UCSD-AML1 (cell line): ENCODE measurements at regions not wholly inside any gene's neighbourhood (a gene's known extent, or its start where the extent isn't known, plus 50 kb on each side); places are given as distances from the start of the nearest gene placed in this dataset.
"Not testable (repeated sequence)": the region's sequence is repeated elsewhere in the genome, so short reads cannot be mapped to it uniquely, and the experiment has no call there.

Source experiments
- DNase-seq: peaks from one replicate; lab custom pipeline; 2025; ENCODE audit not compliant: unreplicated experiment; lab: John Stamatoyannopoulos, UW

DNA sequence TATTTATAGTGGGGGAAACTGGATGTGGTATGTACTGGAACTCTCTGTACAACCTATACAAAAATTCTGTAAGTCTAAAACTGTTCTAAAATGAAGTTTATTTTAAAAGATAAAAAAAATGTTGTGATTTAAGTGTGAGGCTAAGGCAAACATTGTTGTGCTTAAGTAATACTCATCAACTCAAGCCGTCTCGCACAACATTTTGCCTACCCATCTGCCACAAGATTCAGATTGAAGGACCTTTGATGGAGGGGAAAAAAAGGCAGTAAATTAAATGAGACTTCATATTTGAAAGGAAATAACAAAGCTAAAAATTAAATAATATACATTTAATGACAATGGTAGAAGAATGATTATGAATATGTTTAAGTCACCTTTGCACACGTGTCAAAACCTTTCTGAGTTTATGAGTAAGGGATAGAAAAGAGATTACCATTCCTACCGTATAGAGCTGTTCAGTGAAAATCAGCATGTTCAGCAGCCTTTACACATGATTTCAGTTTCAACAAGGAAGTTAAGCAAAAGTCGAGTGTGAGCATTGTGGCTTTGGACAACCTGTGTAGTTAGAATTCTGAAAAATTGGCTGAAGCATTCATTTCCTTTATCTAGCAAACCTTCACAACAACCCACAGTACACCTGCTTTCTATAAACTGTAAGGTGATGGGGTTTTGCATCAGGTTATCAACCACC is 499.3 kb downstream of the IRS1 start:
- no peak for DNase-seq

DNA sequence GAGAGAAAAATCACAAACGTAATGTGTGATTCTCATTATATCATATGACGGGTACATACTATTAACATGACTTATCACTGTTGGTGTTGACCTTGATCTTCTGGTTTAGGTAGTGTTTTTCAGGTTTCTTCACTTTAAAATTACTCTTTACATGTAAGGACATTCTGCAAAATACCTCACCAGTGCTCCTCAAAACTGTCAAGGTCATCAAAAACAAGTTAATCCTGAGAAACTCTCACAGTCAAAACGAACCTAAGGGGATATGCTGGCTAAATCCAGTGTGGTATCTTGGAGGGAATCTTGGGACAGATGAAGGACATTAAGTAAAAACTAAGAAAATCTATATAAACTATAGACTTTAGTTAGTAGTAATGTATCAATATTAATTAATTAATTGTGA is 499.8 kb downstream of the IRS1 start:
- no peak for DNase-seq

DNA sequence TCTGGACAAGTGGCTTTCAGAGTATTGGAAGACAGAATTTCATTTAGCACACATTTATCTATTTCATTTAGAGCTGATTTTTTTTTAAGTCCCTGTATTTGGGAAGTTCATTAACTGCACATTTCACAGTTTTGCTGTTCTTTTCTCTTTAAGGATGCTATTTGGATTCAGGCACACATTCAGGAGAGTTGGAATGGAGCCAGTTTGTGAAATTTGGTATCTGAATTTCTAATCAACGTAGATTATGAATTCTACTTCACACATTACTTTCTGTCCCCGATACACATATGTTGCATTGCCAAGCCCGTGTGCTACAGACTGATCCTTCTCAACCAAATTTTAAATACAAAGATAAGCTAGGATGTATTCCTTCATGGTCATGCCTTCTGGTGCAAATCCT is 503.9 kb downstream of the IRS1 start:
- DNase-seq: no peak

DNA sequence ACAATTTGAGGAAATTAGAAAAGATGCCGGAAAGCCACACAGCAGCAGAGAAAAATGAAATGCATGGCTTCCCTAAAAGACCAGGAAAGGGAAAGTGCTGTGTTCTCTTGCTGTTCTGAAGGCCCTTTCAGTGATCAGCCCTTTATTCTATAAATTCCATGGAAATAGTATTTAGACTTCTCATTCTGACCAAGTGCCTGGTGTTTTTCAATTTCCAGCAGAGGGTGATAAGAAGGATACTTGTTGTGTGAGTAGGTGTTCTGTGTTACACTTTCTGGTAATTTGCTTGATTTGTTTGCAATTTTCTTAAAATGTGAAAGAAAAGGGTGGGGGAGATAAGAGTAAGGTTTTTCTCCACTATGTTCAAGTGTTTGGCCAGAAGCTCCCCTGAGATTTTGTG is 504.5 kb downstream of the IRS1 start:
- no peak for DNase-seq

DNA sequence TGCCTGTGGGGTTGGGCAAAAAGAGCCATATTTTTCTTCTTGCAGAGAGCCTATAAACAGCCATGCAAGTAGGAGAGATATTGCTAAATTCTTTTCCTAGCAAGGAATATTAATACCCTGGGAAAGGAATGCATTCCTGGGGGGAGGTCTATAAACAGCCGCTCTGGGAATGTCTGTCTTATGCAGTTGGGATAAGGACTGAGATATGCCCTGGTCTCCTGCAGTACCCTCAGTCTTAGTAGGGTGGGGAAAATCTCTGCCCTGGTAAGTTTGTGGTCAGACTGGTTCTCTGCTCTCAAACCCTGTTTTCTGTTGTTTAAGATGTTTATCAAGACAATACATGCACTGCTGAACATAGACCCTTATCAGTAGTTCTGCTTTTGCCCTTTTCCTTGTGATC is 508.3 kb downstream of the IRS1 start:
- DNase-seq: not testable (repeated sequence)

DNA sequence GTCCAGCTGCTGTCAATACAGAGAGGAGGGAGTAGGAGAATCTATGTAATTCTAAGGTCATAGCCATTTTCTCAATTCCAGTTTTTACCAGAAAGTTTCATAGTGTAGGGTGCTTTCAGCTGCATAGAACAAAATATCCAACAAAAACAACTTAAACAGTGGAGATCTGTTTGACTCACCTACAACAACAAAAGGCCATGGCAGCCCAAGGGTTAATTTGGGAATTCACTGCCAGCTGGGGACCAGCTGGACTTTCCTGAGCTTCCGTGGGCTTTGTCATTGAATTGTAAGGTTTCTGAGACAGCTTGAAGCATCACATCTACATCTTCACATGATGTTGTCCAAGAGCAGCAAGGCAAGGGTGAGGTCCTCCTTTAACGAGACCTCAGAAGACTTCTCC is 512.7 kb downstream of the IRS1 start:
- no peak for DNase-seq

DNA sequence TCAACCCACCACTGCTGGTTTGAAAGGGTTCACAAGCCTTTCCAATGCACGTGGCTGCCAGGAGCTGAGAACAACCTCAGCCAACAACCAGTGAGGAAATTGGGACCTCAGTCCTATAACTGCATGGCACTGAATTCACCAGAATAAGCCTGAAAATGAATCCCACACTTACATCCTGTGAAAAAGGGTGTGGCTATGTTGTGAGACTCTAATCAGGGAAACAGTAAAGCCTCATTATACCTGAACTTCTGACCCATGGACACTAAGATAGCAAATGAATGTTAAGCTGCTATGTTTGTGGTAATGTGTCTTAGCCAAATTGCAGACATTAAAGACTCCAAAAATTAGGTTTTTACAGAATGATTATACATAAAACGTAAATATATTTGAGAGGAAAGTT is 515.8 kb downstream of the IRS1 start:
- DNase-seq: no peak

DNA sequence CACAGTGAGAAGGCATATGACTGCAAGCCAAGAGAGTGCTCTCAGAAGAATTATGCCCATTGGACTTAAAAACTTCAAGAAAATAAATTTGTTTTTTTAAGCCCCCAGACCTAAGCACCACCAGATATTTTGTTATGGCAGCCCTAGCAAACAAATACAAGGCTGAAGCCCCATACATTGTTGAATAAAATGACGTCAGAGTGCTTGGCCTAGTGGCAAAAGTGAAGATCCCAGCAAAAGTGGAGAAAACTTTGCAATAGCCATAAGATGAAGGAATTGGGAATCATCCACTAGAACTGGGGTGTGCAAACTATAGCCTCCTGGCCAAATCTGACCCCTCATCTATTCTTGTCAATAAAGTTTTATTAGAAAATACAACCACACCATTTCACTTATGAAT is 517.5 kb downstream of the IRS1 start:
- no peak for DNase-seq

DNA sequence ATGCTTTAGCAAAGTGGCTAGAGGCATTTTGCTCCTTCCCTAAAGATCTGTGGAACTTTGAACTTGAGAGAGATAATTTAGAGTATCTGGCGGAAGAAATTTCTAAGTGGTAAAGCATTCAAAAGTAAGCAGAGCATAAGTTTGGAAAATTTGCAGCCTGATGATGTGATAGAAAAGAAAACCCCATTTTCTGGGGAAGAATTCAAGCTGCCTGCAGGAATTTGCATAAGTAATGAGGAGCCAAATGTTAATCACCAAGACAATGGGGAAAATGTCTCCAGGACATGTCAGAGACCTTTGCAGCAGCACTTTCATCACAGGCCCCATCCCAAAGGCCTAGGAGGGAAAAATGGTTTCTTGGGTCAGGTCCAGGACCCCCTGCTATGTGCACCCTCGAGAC is 519.5 kb downstream of the IRS1 start:
- not testable (repeated sequence) for DNase-seq

DNA sequence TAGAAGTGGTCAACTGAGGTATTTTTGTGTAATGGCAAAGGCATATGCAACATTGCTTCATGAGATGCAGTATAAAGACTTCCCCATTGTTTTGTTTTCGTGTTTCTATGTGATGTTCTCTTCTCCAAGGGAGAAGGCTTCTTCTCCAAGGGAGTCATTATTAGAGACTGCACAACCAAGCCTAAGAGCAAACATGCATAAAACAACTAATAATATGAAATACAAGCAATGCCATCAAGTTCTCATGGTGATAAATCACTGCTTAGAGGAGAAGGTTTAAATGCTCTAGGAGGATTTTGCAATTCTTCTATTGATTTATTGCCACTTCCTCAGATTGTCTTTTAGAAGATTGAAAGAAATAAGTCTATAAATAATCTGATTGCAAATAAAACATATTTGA is 524.4 kb downstream of the IRS1 start:
- no peak for DNase-seq

DNA sequence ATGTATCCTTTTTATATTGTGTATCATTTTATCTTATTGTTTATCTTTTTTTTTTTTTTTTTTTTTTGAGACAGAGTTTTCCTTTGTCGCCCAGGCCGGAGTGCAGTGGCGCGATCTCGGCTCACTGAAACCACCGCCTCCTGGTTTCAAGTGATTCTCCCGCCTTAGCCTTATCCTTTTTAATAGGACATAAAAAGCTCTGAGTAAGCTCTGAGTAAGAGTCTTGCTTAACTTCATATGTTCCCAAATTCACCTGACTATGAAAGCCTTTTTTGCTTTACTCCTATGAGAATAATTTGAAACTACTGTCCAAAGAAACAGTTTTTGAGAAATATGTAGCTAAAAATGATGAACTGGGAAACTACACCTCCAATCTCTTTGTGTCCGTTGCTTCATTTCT is 525.5 kb downstream of the IRS1 start:
- DNase-seq: no peak

DNA sequence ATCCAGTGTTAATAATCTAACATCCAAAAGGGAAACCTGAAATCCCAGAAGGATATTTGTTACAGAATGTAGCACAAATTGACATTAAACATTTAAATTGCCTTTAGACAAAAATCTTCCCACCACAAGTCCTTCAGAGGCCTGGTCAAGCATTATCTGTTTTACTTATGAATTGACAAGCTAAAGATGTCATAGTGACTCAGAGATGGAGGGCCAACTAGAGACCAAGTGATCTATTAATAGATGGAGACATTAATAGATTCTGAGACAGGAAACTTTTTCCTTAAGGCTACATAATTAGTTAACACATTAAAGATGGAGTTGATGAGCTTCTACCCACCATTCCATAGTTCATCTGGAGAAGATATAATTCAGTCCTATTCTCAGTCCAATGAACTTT is 526.2 kb downstream of the IRS1 start:
- no peak for DNase-seq

DNA sequence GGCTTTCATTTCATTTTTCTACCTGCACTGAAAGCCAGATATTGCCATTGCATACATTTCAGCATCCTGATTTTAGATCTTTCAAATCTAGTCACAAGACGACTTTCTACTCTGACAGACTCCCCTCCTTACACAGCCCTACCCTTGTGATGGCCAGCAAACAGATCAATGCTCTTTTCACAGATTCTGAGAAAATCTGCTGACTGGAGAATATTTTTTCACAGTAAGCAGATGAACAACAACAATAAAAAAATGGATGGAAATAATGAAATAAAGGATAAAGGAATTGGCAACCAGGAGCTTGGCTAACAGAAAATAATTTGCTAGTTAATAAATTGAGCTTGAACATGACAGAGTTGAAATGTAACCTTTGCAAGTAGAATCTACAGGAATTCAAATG is 527.2 kb downstream of the IRS1 start:
- DNase-seq: no peak

DNA sequence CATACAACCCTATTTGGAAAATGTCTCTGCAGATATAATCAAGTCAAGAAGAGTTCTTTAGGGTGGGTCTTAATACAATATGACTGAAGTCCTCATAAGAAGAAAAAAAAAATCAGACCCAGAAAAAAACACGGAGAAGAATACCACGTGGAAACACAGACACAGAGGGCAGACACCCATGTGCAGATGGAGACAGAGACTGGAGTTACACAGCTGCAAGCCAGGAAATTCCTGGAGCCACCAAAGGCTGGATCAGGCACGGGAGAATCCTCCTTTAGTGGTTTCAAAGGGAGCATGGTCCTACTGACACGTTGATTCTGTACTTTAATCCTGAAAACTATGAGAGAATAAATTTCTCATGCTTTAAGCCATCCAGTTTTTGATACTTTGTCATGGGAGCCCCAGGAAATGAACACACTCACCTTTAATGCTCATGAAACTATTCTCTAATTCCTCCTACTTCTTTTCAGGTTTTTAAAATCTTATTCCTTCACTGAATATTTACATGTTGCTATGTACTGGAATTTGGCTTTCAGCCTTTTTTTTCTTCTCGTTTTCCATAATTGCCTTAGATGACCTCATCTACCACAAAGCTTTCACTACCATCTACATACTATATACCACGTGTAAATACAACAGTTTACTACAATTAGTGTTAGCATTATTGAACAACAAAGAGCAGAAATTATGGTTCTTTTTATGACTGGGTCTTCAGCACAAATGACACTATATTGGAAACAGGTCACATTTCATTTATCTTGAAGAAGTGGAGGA is 529.1 kb downstream of the IRS1 start:
- DNase-seq: no peak

DNA sequence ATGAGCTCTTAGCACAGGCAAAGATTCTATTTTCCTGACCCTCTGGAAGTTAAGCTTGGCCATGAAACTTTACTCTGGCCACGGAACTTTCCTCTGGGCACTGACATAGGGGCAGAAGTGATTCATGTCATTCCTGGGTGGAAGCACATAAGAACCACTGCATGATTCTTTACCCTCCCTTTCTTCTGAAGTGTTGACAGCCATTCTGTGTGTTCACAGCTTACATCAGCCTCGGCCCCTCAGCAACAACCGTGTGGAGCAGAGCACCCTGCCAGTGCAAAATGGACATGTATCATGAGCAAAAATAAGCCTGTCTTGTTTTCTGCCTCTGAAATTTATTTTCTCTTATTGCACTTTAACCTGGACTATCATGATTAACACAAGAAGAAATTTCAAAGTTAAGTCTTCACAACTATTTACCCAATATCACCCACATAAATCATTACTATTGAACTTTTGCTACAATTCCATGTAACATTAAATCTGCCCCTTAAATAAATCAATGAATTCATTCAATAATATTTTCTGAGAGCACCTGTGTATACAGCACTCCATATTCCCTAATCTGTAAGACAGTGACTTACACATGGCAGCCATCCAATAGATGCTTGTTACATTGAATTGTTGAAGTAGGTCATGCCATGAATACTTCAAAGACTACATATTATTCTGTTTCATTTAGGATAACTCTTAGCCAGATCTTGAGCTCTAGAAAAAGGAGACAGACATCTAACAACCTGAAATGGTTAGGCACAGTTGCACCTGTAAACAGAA is 531.9 kb downstream of the IRS1 start:
- DNase-seq: no peak

DNA sequence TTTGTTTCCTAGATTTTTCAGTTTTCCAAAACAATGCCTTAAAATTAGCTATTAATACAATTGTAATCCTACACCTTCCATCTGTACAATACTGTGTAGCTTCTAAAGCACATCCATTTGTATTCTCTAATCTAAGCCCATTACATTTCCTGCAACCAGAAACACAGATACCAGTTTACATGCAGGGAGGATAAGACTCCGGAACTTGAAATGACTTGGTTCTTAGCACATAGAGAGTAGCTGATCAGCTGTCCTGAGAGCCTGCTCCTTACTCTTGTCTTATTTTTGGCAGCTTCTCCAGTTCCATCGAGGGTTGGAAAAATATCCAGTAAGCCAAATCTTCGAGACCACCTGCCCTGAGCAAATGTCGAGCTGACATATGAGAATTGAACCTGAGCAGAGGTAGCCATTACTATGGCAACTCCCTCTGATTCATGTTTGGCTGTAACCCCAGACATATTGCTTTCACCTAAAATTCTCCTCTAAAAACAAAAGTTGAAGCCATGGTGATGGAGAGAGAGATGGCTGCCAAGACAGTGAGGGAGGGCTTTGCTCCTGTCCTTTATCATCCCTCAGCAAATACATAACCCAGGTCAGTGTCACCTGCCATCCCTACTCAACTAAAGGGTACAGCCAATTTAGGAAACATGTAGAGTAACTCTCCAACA is 542.8 kb downstream of the IRS1 start:
- DNase-seq: no peak

DNA sequence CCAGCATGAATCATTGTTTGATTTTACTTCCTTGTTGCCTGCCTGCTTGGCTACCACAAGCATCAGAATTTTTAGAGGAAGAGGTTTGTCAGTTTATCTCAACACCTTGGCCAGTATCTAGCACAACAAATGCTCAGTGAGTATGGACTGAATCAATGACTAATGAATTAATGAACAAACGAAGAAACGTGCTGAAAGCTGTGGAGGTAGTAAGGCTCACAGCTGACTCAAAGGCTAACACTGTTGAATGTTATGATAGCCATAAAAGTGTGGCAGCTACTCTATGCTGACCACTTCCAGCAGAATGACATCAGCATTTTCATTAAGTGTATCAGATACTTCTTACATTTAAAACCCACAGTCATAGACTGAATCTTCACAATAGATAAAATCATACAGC is 543.4 kb downstream of the IRS1 start:
- no peak for DNase-seq

DNA sequence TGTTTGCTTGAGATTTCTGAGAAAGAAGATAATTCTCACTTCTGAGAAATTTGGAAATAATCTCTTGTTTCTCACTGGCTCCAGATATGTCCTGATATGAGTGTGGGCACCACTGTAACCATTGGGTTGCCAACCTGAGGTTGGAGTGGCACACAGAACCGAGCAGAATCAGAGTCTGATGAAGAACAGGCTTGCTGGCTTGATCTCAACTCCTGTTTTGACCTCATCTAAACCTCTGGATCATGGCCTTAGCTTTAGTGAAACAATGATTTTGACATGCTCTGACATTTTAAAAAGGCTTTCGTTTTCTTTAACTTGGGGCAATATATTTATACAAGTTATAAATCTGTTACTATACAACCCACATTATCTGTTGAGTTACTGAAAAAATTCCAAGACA is 548.0 kb downstream of the IRS1 start:
- no peak for DNase-seq

DNA sequence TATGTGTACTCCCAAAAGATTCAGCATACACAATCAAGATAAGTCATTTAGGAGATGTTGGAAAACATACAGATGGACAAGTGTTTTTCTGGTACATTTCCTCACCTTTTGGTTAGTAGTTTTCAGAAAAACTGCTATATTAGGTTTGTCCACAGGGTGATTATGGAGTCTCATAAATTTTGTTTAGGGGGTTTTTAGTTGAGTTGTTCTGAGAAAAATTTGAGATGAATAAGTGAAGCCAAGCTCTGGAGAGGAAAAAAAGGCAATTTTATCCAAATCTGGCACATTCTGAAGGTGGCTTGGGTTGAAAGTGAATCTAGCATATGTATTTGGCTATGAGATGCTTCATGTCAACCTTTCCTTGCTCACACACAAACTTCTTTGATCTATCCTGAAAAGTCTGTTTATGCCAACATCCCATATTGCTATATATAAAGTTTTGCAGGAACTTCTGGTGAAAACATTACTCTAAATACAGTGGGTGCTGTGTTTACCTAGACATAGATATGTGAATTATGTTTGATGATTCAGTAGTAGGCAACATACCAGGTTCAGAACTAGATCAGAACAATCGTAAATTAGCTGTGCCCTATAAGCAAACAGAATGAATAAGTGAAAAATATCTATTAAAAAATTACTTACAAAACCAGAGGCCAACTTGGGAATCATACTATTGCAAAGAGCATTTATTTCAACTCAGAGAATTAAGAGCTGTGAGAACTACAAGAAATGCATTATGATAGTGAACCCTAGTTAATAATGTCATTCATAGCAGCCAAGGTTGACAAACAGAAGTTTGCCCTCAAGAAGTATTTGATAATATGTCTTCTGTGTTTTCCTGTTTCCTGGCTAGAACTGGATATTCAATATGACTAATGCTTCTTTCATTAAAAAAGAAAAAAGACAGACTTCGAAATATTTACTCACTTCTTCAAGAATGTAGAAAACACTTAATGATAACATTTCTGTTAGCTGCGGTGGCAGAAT is 552.0 kb downstream of the IRS1 start:
- DNase-seq: no peak

DNA sequence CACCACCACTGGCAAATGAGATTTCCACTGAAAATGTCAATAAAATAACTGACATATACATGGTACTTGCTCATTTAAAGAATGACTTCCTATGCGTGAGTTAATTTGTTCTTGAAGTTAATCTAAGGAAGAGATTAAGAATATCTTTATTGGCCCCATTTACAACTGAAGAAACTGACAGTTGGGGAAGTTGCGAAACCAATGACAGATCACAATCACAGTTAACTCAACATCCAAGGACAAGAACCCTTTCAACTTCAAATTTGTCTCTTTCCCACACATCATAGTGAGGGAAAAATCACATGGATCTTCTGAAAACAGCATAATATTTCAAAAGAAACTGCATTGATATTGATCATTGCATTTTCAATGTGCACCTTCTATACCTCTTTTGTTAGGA is 565.4 kb downstream of the IRS1 start:
- DNase-seq: no peak
